OCI-LY1 (cell line): ENCODE measurements at regions not wholly inside any gene's neighbourhood (a gene's known extent, or its start where the extent isn't known, plus 50 kb on each side); places are given as distances from the start of the nearest gene placed in this dataset.

Experiments used
- H2AFZ ChIP-seq: fragments of 200-600 bp; sonication (generic), shearing (Covaris generic); 2 replicates; pipeline ENCODE4 v1.6.0; 2014; ENCODE audit warnings: antibody characterized with exemption, mild to moderate bottlenecking, low read length
- H3F3A ChIP-seq: fragments of 200-600 bp; sonication (generic), shearing (Covaris generic); 2 replicates; pipeline ENCODE4 v1.6.0; 2014; ENCODE audit warnings: mild to moderate bottlenecking, antibody characterized with exemption, low read length, moderate library complexity; ENCODE audit not compliant: insufficient read depth
- H3K27ac ChIP-seq: fragments of 200-600 bp; sonication (generic); 2 replicates; pipeline ENCODE4 v1.5.1; 2014; ENCODE audit warnings: low read length, mixed run types, mild to moderate bottlenecking, low read depth; ENCODE audit not compliant: poor library complexity, severe bottlenecking
- H3K27me3 ChIP-seq: fragments of 200-600 bp; sonication (generic); 2 replicates; pipeline ENCODE4 v1.6.0; 2014; ENCODE audit warnings: antibody characterized with exemption, mild to moderate bottlenecking, low read length, moderate library complexity; ENCODE audit not compliant: insufficient read depth
- H3K36me3 ChIP-seq: fragments of 200-600 bp; sonication (generic); 2 replicates; pipeline ENCODE4 v1.6.1; 2014; ENCODE audit warnings: mild to moderate bottlenecking, antibody characterized with exemption, low read length, moderate library complexity, mixed read lengths; ENCODE audit not compliant: insufficient read depth
- H3K4me1 ChIP-seq: fragments of 200-600 bp; sonication (generic); 2 replicates; pipeline ENCODE4 v1.5.1; 2014; ENCODE audit warnings: mild to moderate bottlenecking, low read length, moderate library complexity; ENCODE audit not compliant: insufficient read depth, severe bottlenecking
- H3K4me2 ChIP-seq: fragments of 200-600 bp; sonication (generic), shearing (Covaris generic); 2 replicates; pipeline ENCODE4 v1.6.1; 2014; ENCODE audit warnings: low read length
- H3K4me3 ChIP-seq: fragments of 200-600 bp; sonication (generic); 2 replicates; pipeline ENCODE4 v1.5.1; 2014; ENCODE audit warnings: low read length, low read depth, mild to moderate bottlenecking, mixed read lengths; ENCODE audit not compliant: poor library complexity, severe bottlenecking
- H3K79me2 ChIP-seq: fragments of 200-600 bp; shearing (Covaris generic); 2 replicates; pipeline ENCODE4 v1.6.1; 2016; ENCODE audit warnings: mixed run types, low read length, mixed read lengths; ENCODE audit not compliant: insufficient read depth
- H3K9ac ChIP-seq: fragments of 200-600 bp; sonication (generic), shearing (Covaris generic); 2 replicates; pipeline ENCODE4 v1.6.1; 2014; ENCODE audit warnings: mild to moderate bottlenecking, low read length, mixed read lengths
- H3K9me2 ChIP-seq: fragments of 200-600 bp; sonication (generic), shearing (Covaris generic); 2 replicates; pipeline ENCODE4 v1.6.1; 2014; ENCODE audit warnings: low read depth, mild to moderate bottlenecking, low read length, mixed read lengths
- H3K9me3 ChIP-seq: fragments of 200-600 bp; shearing (Covaris generic); 2 replicates; pipeline ENCODE4 v1.6.1; 2014; ENCODE audit warnings: low read length, mixed read lengths
- H4K20me1 ChIP-seq: fragments of 200-600 bp; sonication (generic), shearing (Covaris generic); 2 replicates; pipeline ENCODE4 v1.6.0; 2016; ENCODE audit warnings: mild to moderate bottlenecking, low read length; ENCODE audit not compliant: insufficient read depth
- EZH2 ChIP-seq: fragments of 200-600 bp; sonication (generic), shearing (Covaris generic); IDR thresholded peaks from 2 replicates; pipeline ENCODE4 v1.8.0; 2017; ENCODE audit warnings: borderline replicate concordance, mixed run types, mild to moderate bottlenecking, antibody characterized with exemption, low read length, moderate library complexity, mixed read lengths
- TF ChIP-seq, protein P1 (sequence below): fragments of 200-600 bp; sonication (generic), shearing (Covaris generic); IDR thresholded peaks from 2 replicates; pipeline ENCODE4 v1.5.1; 2017; ENCODE audit warnings: mild to moderate bottlenecking, antibody characterized with exemption, low read length, moderate library complexity, mixed read lengths

- Histone ChIP-seq H3K79me2 (no peaks in the 10 kb centered on the region), H3K4me3 (no peak overlapping the region), H3K4me2 (no peak overlapping the region), H3K9me2 (no peaks in the 10 kb centered on the region), H3F3A (no peaks in the 10 kb centered on the region), H3K36me3 (no peaks in the 10 kb centered on the region), H3K4me1 (no peaks in the 10 kb centered on the region), H4K20me1 (no peaks in the 10 kb centered on the region), H3K27me3 (no peaks in the 10 kb centered on the region), H3K9ac (no peak overlapping the region), H3K9me3 (no peaks in the 10 kb centered on the region), H2AFZ (no peak overlapping the region), H3K27ac (no peak overlapping the region)
- TF ChIP-seq, protein P1, sequence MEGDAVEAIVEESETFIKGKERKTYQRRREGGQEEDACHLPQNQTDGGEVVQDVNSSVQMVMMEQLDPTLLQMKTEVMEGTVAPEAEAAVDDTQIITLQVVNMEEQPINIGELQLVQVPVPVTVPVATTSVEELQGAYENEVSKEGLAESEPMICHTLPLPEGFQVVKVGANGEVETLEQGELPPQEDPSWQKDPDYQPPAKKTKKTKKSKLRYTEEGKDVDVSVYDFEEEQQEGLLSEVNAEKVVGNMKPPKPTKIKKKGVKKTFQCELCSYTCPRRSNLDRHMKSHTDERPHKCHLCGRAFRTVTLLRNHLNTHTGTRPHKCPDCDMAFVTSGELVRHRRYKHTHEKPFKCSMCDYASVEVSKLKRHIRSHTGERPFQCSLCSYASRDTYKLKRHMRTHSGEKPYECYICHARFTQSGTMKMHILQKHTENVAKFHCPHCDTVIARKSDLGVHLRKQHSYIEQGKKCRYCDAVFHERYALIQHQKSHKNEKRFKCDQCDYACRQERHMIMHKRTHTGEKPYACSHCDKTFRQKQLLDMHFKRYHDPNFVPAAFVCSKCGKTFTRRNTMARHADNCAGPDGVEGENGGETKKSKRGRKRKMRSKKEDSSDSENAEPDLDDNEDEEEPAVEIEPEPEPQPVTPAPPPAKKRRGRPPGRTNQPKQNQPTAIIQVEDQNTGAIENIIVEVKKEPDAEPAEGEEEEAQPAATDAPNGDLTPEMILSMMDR: no peak
Measured at GRCh38 chr17:55663400-55663799, 59.3 kb downstream of the TMEM100 start.

GRCh38 chr17:55661963-55662834 is 60.5 kb downstream of the TMEM100 start:
- Histone ChIP-seq H3K4me3 (no peak overlapping the region), H3K9me2 (no peaks in the 10 kb centered on the region), H3K27ac (no peak overlapping the region), H3K4me1 (no peaks in the 10 kb centered on the region), H3K9me3 (no peaks in the 10 kb centered on the region), H3K79me2 (no peaks in the 10 kb centered on the region), H2AFZ (no peak overlapping the region), H3K27me3 (no peaks in the 10 kb centered on the region), H4K20me1 (no peaks in the 10 kb centered on the region), H3K36me3 (no peaks in the 10 kb centered on the region), H3K4me2 (no peak overlapping the region), H3F3A (no peaks in the 10 kb centered on the region), H3K9ac (no peak overlapping the region)
- no peak for TF ChIP-seq EZH2
- TF ChIP-seq, protein P1: no peak

DNA sequence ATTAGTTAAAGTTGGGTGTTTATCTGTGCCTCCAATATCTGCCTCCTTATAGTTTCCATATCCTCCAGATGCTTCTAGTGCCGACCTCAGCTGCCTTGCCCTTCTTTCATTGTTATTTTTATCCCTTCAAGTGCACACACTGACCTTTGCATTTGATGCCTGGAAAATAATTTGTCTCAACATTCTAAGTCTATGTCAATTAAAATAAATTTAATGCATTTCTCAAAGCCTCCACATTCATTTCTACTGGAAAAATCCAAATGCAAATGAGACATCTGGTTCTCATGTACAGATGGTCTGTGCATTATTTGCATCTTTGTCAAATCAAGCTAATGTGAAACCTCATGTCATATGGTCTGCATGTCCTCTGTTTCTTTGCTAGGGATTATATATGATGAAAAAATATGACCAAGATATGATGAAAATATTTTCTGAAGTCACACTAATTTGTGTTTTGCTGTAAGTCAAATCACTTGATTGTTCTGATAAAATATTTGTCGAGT is 61.4 kb downstream of the TMEM100 start:
- no peaks in the 10 kb centered on the region for H3F3A ChIP-seq
- no peaks in the 10 kb centered on the region for H3K79me2 ChIP-seq
- no peak overlapping the region for H3K27ac ChIP-seq
- H3K9ac ChIP-seq: no peak overlapping the region
- no peaks in the 10 kb centered on the region for H3K9me2 ChIP-seq
- H3K9me3 ChIP-seq: no peaks in the 10 kb centered on the region
- H3K4me3 ChIP-seq: no peak overlapping the region
- H2AFZ ChIP-seq: no peak overlapping the region
- H4K20me1 ChIP-seq: no peaks in the 10 kb centered on the region
- H3K36me3 ChIP-seq: no peaks in the 10 kb centered on the region
- H3K4me2 ChIP-seq: no peak overlapping the region
- TF ChIP-seq, protein P1: no peak
- H3K27me3 ChIP-seq: no peaks in the 10 kb centered on the region
- H3K4me1 ChIP-seq: no peaks in the 10 kb centered on the region
